ENCODE measurements at regions not wholly inside any gene's neighbourhood (a gene's known extent, or its start where the extent isn't known, plus 50 kb on each side); places are given as distances from the start of the nearest gene placed in this dataset.
"Not testable (repeated sequence)": the region's sequence is repeated elsewhere in the genome, so short reads cannot be mapped to it uniquely, and the experiment has no call there.

DNA sequence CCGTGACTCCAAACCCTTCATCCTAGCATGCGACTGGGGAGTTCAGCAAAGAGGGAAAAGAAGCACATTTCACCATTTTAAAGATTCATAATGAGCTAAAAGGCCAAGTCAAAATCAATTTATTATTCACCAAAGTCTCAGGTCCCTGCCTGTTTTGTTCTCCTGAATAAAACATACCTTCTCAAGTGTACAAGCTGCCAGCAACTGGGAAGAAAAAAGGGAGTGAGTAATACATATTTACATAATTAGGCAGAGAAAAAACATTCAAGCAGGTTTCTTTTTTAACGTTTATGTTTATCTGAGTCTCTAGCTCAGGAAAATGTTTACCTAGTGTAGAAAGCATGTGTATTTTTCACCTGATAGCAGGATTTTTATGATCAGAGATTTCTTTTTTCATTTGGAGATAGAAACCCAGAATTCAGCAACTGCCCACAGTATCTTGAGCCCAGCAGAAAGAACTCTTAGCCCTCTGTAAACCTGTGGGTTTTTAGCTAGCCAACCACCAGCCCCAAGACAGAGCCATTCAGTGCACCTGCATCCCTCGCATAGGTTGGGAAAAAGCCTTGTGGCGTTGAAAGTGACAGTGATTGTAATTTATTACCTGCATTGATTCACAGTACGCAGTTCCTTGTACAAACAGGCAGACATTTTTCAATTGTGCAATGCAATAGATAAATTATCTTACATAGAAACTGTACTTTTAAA lies 117.9 kb upstream of the GRIA1 start:
- Histone ChIP-seq H3F3A (ENCODE audit: low read length, unreplicated experiment) (no peaks in the 10 kb centered on the region), H3K9me3 (ENCODE audit: low read length) (0 out of 2 replicates have a peak, but pooled peaks cover 3% of the 10 kb centered on the region), H3K27me3 (ENCODE audit: low read length) (0 out of 2 replicates have a peak, but pooled peaks cover 2% of the 10 kb centered on the region), H3K4me2 (ENCODE audit: low read length) (no peak overlapping the region), H3K4me3 (ENCODE audit: low read length) (no peak overlapping the region), H3K79me2 (ENCODE audit: low read length) (no peaks in the 10 kb centered on the region), H4K20me1 (ENCODE audit: low read length) (no peaks in the 10 kb centered on the region), H3K9ac (ENCODE audit: low read length) (no peak overlapping the region), H2AFZ (ENCODE audit: low read length) (no peak overlapping the region), H3K4me1 (ENCODE audit: insufficient read depth, low read length) (no peaks in the 10 kb centered on the region), H3K9me2 (replicated peaks; ENCODE audit: low read length) (no peaks in the 10 kb centered on the region), H3K27ac (ENCODE audit: low read length) (no peak overlapping the region), H3K36me3 (ENCODE audit: low read depth, low read length) (no peaks in the 10 kb centered on the region)
- TF ChIP-seq EZH2 (IDR thresholded peaks at IDR 0.05; ENCODE audit: low read length, unreplicated experiment) = no peak
- TF ChIP-seq EZH2phosphoT487 (IDR thresholded peaks at IDR 0.05; ENCODE audit: borderline replicate concordance, low read length) = no peak
- no peak for TF ChIP-seq CTCF (conservative IDR thresholded peaks at IDR 0.05; ENCODE audit: low read depth, low read length)
- ChIA-PET POLR2A (ENCODE audit: unreplicated experiment) (no interaction called here), CTCF (no interaction called here)
- ATAC-seq = no peak
- DNase-seq = no peak
- intact Hi-C loops (cut with micrococcal nuclease) = no loop called here
- no TSS peak for BruUV-seq (replicated peaks)

GRCh38 chr5:153373130-153373498 lies 117.4 kb upstream of the GRIA1 start:
- BruUV-seq (replicated peaks) = no TSS peak
- no peaks in the 10 kb centered on the region for H3K4me1 ChIP-seq (ENCODE audit: insufficient read depth, low read length)
- CTCF ChIA-PET = no interaction called here

GRCh38 chr5:153381630-153382029 lies 108.8 kb upstream of the GRIA1 start:
- H3K9me3 ChIP-seq (ENCODE audit: low read length); H3K36me3 ChIP-seq (ENCODE audit: low read depth, low read length); H3K4me1 ChIP-seq (ENCODE audit: insufficient read depth, low read length); H3K27ac ChIP-seq (ENCODE audit: low read length); H3K9ac ChIP-seq (ENCODE audit: low read length); intact Hi-C loops (cut with micrococcal nuclease); BruUV-seq (replicated peaks); POLR2A ChIA-PET (ENCODE audit: unreplicated experiment); DNase-seq; H3K4me3 ChIP-seq (ENCODE audit: low read length); H4K20me1 ChIP-seq (ENCODE audit: low read length); ATAC-seq; H2AFZ ChIP-seq (ENCODE audit: low read length); H3K4me2 ChIP-seq (ENCODE audit: low read length); CTCF ChIA-PET; H3F3A ChIP-seq (ENCODE audit: low read length, unreplicated experiment); H3K79me2 ChIP-seq (ENCODE audit: low read length); H3K9me2 ChIP-seq (replicated peaks; ENCODE audit: low read length): not testable (repeated sequence)
- 0 out of 2 replicates have a peak, but pooled peaks cover 15% of the 10 kb centered on the region for H3K27me3 ChIP-seq (ENCODE audit: low read length)

More at GRCh38 chr5:153373130-153373498, 117.4 kb upstream of the GRIA1 start:
- DNase-seq (no peak), ATAC-seq (no peak)
- Histone ChIP-seq H3K9me3 (ENCODE audit: low read length) (0 out of 2 replicates have a peak, but pooled peaks cover 5% of the 10 kb centered on the region), H3F3A (ENCODE audit: low read length, unreplicated experiment) (no peaks in the 10 kb centered on the region), H3K4me3 (ENCODE audit: low read length) (no peak overlapping the region), H3K27me3 (ENCODE audit: low read length) (0 out of 2 replicates have a peak, but pooled peaks cover 5% of the 10 kb centered on the region), H3K9me2 (replicated peaks; ENCODE audit: low read length) (no peaks in the 10 kb centered on the region), H3K4me2 (ENCODE audit: low read length) (no peak overlapping the region), H3K79me2 (ENCODE audit: low read length) (no peaks in the 10 kb centered on the region), H3K36me3 (ENCODE audit: low read depth, low read length) (no peaks in the 10 kb centered on the region), H3K27ac (ENCODE audit: low read length) (no peak overlapping the region), H4K20me1 (ENCODE audit: low read length) (no peaks in the 10 kb centered on the region), H3K9ac (ENCODE audit: low read length) (no peak overlapping the region), H2AFZ (ENCODE audit: low read length) (no peak overlapping the region)
- intact Hi-C loops (cut with micrococcal nuclease) = no loop called here
- TF ChIP-seq CTCF (conservative IDR thresholded peaks at IDR 0.05; ENCODE audit: low read depth, low read length) (no peak), EZH2phosphoT487 (IDR thresholded peaks at IDR 0.05; ENCODE audit: borderline replicate concordance, low read length) (no peak), EZH2 (IDR thresholded peaks at IDR 0.05; ENCODE audit: low read length, unreplicated experiment) (no peak)
- POLR2A ChIA-PET (ENCODE audit: unreplicated experiment) = no interaction called here
